HG03139 (cell line): ENCODE measurements at regions not wholly inside any gene's neighbourhood (a gene's known extent, or its start where the extent isn't known, plus 50 kb on each side); places are given as distances from the start of the nearest gene placed in this dataset.
"Not testable (repeated sequence)": the region's sequence is repeated elsewhere in the genome, so short reads cannot be mapped to it uniquely, and the experiment has no call there.

Experiments
- ATAC-seq: cut with Tn5 transposase; IDR thresholded peaks from one replicate; pipeline ENCODE4 v1.9.1; 2021; ENCODE audit not compliant: unreplicated experiment

DNA sequence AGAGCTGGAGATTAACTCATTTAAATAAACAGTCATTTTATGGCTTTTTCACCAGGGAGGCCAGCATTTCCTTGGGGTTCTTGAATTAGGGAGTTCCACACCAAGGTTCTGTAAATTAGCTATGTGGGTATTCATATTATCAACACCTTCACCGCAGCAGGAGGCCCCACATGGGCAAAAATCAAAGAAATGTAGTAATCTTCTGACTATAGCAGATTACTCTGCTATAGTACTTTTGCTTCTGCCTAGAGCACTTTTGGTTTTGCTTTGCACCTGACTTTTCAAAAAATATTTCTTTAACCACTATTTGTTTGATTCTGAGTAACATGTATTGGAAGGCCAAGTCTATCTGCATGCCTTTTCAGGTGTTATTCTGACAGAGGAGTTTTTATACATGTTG lies 108.6 kb upstream of the POMZP3 start:
- not testable (repeated sequence) for ATAC-seq

DNA sequence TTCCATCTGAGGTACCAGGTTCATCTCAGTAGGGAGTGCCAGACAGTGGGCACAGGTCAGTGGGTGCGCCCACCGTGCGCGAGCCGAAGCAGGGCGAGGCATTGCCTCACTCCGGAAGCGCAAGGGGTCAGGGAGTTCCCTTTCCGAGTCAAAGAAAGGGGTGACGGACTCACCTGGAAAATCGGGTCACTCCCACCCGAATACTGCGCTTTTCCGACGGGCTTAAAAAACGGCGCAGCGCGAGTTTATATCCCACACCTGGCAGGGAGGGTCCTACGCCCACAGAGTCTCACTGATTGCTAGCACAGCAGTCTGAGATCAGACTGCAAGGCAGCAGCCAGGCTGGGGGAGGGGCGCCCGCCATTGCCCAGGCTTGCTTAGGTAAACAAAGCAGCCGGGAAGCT lies 101.5 kb upstream of the POMZP3 start:
- not testable (repeated sequence) for ATAC-seq

DNA sequence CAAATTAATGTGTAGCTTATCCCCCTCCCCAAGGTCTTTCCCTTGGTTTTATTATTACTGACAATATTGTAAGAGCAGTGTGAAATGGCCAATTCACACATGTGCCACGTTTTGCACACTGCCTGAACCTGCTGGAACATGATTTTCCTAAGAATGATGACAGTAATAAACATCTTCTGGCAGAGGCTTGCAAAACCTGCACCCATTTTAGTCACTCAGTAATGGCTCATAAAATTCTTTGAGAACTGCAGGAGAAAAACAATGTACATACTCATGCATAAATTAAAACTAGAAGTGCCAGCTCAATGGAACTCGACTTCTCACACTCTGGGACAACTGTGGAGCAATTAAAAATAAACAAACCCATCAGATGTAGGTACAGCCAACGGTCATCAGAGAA lies 96.8 kb upstream of the POMZP3 start:
- ATAC-seq = not testable (repeated sequence)

DNA sequence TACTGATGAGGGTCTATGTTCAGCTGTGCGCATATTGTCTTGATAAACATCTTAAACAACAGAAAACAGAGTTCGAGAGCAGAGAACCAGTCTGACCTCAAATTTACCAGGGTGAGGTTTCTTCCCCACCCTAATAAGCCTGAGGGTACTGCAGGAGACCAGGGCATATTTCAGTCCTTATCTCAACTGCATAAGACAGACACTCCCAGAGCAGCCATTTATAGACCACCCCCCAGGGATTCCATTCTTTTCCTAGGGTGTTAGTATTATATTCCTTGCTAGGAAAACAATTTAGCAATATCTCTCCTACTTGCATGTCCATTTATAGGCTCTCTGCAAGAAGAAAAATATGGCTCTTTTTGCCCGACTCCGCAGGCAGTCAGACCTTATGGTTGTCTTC lies 89.5 kb upstream of the POMZP3 start:
- ATAC-seq = not testable (repeated sequence)

DNA sequence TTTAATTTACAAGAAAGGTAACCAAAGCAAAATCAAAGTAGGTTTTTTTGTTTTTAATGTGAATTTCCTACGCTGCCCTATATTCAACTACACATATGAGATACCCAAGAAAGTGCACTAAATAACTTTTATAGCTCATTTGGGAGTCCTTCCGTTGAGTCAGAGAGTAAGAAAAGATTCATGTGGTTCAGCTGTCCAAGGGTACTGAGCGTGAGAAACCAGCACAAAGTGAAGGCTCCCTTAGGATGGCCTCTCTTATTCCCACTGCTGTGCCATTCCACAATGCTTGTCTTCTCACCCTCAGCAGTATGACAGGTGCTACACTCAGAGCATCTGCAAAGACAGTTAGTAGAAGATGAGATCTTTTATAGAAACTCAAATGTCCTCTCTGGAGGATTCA lies 85.8 kb upstream of the POMZP3 start:
- not testable (repeated sequence) for ATAC-seq

DNA sequence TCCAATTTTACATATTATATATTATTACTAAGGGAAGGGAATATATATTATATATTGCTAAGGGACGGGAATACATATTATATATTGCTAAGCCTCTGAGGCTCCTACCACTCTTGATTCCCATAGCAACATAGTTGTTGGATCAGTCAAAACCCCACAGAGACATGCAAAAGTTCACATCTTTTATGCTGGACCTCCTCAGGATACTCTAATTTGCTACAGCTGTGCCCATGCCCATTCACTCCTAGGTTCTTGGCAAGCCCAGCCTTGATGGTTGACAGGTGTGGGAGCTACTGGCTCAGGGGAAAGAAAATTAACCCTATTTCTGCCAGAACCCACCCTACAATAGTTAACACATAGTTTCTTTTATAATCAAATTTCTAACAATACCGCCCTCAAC lies 84.6 kb upstream of the POMZP3 start:
- not testable (repeated sequence) for ATAC-seq

DNA sequence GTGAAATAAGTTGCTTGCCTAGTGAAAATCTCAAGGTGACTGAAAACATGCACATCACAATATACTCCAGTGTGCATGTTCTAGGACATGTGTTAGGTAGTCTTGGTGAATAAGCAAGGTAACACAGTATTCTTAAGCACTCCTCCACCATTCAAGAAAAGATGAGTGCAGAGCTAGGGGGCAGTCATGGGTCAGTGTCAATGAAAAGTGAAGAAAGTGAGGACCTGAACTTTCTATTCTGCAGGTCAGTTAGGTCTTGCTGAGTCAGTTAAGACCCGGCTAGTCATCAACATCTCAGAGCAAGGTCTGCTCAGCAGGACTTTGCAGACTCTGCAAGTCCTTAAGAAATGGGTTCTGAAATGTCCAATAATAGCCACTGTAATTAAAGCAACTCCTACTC lies 82.6 kb upstream of the POMZP3 start:
- not testable (repeated sequence) for ATAC-seq

DNA sequence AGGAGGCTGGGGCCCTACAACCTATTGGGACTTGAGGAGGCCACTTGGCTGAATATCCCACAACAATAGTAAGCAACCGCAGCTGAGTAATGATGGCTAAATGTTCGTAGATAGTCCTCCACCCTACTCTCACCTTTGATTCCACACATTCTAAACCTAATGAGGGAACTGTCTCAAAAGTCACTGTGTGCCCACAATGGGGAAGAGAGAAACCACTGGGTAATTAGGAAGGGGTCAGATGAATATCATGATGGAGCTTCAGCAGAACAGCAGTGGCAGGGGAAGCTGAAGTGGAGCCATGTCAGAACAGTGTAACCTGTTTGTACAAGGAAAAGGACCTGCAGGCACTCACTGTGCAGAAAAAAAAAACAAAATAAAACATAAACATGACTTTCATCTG lies 81.4 kb upstream of the POMZP3 start:
- ATAC-seq = not testable (repeated sequence)

DNA sequence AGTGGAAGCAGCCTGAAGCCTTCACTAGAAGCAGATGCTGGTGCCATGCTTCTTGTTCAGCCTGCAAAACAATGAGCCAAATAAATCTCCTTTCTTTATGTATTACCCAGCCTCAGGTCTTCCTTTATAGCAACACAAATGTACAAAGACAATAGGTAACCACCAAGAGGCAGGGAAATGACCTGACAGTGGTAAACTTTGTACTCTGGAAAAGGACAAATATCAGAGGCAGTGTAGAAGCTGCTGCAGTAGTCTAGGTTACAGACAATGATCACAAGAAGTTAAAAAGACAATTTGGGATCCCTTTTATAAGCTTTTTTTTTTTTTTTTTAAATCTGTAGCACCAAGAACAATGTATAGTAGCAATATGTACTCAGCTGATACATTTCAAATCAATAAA lies 76.7 kb upstream of the POMZP3 start:
- not testable (repeated sequence) for ATAC-seq

DNA sequence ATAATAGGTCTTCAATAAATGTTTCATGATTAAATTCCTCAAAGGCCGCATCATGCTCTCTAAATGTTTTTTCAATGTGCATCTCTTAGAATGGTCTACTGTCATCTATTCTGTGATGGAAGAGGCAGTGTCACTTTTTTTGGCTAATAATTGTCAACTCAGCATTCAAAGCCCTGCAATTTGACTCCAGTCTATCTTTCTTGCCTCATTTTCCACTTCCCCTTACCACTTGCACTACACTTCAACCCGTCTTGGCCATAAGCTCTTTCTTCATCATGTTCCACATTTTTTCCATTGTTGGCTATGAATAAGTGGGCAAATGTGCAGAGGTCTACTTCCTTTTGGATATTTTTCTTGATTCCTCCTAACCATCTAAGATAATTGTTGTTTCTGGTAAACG lies 59.2 kb upstream of the POMZP3 start:
- not testable (repeated sequence) for ATAC-seq

DNA sequence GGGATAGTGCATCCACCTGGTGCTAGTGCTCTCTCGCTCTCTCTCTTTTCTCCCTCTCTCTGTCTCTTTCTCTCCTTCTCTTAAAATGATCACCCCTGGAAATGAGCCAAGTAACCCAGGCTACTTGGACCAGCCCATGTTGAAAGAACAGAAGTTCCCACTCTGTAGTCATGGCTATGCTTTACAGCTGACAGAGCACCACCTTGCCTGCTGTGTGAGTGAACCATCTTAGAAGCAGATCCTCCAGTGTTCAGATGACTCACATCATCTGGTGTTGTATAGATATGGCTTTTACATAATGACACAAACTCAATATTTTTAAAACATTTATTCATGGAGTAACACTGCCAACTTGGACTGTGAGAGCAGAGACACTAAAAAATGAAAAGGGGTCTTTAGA lies 57.7 kb upstream of the POMZP3 start:
- ATAC-seq = not testable (repeated sequence)

DNA sequence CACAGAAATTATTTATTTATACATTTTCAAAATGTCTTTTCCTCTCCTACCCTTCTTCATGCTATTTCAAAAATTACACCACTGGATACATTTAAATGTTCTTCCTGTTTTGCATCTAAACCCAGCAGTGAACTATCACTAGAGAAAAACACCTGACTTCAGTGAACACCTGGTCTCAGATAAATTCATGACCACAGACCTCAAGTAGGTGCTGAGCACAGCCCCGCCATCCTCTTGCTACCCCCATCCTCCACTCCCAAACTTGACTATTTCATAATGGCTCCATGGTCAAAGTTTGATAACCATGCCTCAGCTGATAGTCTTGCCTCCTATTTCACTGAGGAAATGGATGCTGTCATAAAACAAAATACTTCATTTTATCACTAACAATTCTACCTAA lies 56.6 kb upstream of the POMZP3 start:
- not testable (repeated sequence) for ATAC-seq

DNA sequence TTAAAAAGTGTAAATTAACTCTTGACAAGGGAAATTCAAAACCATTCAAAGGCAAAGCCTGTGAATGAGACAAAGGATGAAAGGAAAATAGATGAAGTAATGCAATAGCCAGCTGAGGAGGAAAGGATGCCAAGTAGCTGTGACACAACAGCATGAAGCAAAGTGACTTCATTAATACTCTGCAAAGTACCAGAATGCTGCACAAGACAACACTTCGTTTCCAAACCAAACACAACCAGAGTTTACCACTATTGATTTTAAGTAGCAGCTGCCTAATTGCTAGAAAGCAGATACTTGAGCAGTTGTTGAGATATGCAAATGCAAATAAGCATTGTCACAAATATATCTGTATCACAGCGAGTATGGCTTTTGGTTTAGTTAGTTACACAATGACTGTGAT lies 54.7 kb upstream of the POMZP3 start:
- ATAC-seq = not testable (repeated sequence)

DNA sequence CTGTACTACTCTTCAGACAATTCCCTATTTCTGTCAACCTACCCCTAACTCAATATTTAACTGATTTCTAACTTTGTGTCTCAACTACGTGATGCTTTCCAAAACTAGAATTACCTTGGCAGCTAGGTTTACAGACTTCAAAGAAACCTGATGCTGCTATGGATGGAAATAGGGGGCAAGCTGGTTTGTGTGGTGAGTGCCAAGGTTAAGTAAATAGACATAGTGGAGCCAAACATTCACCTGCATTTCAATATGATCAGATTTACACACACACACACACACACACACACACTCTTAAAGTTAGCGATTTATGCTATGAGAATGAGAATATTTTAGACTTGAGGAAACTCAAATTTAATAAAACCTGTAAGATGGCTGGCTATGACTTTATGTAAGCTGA lies 52.1 kb upstream of the POMZP3 start:
- not testable (repeated sequence) for ATAC-seq

DNA sequence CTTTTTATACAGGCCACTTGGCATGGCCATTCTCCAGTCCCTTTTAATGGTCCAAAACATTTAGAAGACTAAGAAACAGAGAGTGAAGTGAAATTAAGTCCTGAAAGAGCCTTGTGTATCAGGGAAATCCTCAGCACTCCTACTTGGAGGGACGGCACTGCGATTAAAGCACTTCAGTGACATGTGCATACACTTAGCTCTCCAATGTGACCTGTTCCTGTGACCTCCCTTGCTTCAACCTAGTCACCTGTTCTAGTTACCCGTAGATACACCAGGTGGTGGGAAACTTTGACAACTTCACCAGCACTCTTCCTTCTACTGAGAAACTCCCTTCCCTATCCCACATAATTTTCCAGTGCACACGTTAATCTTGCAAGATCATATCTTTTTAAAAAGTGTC lies 51.4 kb upstream of the POMZP3 start:
- ATAC-seq = not testable (repeated sequence)

DNA sequence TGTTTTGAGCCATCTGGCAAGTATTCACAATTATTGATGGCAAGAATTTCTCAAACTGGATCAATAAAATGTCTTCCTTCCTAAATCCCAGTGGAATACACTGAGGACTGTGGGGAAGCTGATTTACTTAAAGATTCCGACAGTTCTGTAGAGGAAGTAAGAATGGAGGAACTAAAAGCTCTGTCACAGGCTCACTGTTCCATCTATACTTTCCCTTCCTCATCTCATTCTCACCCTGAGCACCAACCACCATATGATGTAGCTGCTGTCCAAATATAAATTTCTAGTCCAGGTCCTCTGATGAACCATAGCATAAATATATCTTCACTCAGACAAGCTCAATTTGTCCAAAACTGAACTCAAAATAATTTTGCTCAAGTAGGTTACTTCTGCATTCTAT lies 49.8 kb upstream of the POMZP3 start:
- not testable (repeated sequence) for ATAC-seq
